ENCODE measurements at regions not wholly inside any gene's neighbourhood (a gene's known extent, or its start where the extent isn't known, plus 50 kb on each side); places are given as distances from the start of the nearest gene placed in this dataset.
"Not testable (repeated sequence)": the region's sequence is repeated elsewhere in the genome, so short reads cannot be mapped to it uniquely, and the experiment has no call there.

GRCh38 chr1:181184621-181185020, 96.1 kb downstream of the IER5 start:
- CTCF ChIA-PET = interaction anchor here (0.9 kb wide), 1 partner anchor 240 kb away, joined by 3 read pairs; no protein-coding TSS in a partner anchor
- BruUV-seq (replicated peaks) = no TSS peak
- Mint-ChIP-seq H3K27me3 (ENCODE audit: unreplicated experiment) (peaks cover 81% of the 10 kb centered on the region), H3K36me3 (ENCODE audit: insufficient read depth, unreplicated experiment) (no peaks in the 10 kb centered on the region), H3K4me3 (ENCODE audit: low read depth, unreplicated experiment) (no peak overlapping the region), H3K9me3 (ENCODE audit: low read depth, unreplicated experiment) (no peaks in the 10 kb centered on the region), H3K27ac (ENCODE audit: unreplicated experiment) (no peak overlapping the region), H3K4me1 (ENCODE audit: low read depth, unreplicated experiment) (peaks cover 10% of the 10 kb centered on the region)
- no peak for DNase-seq
- no peak for TF ChIP-seq CTCF (IDR thresholded peaks at IDR 0.05; ENCODE audit: unreplicated experiment)
- intact Hi-C loops (cut with micrococcal nuclease; ENCODE audit: unreplicated experiment) = no loop called here

GRCh38 chr1:181185461-181185860, 97.0 kb downstream of the IER5 start:
- DNase-seq = no peak
- peaks cover 9% of the 10 kb centered on the region for H3K4me1 Mint-ChIP-seq (ENCODE audit: low read depth, unreplicated experiment)
- no TSS peak for BruUV-seq (replicated peaks)
- intact Hi-C loops (cut with micrococcal nuclease; ENCODE audit: unreplicated experiment) = no loop called here
- no peak overlapping the region for H3K27ac Mint-ChIP-seq (ENCODE audit: unreplicated experiment)
- peaks cover 80% of the 10 kb centered on the region for H3K27me3 Mint-ChIP-seq (ENCODE audit: unreplicated experiment)
- H3K9me3 Mint-ChIP-seq (ENCODE audit: low read depth, unreplicated experiment) = no peaks in the 10 kb centered on the region
- no peak overlapping the region for H3K4me3 Mint-ChIP-seq (ENCODE audit: low read depth, unreplicated experiment)
- no peaks in the 10 kb centered on the region for H3K36me3 Mint-ChIP-seq (ENCODE audit: insufficient read depth, unreplicated experiment)
- no peak for TF ChIP-seq CTCF (IDR thresholded peaks at IDR 0.05; ENCODE audit: unreplicated experiment)
- CTCF ChIA-PET = no interaction called here

- H3K27me3 Mint-ChIP-seq (ENCODE audit: unreplicated experiment) = peaks cover 83% of the 10 kb centered on the region
- H3K36me3 Mint-ChIP-seq (ENCODE audit: insufficient read depth, unreplicated experiment); H3K27ac Mint-ChIP-seq (ENCODE audit: unreplicated experiment); H3K4me1 Mint-ChIP-seq (ENCODE audit: low read depth, unreplicated experiment); H3K9me3 Mint-ChIP-seq (ENCODE audit: low read depth, unreplicated experiment); DNase-seq; intact Hi-C loops (cut with micrococcal nuclease; ENCODE audit: unreplicated experiment); H3K4me3 Mint-ChIP-seq (ENCODE audit: low read depth, unreplicated experiment); BruUV-seq (replicated peaks); CTCF ChIA-PET: not testable (repeated sequence)
Observed at GRCh38 chr1:181186133-181186532, 97.6 kb downstream of the IER5 start.

GRCh38 chr1:181187337-181188126, 99.0 kb downstream of the IER5 start:
- no peak for TF ChIP-seq CTCF (IDR thresholded peaks at IDR 0.05; ENCODE audit: unreplicated experiment)
- DNase-seq = no peak
- no peaks in the 10 kb centered on the region for H3K36me3 Mint-ChIP-seq (ENCODE audit: insufficient read depth, unreplicated experiment)
- CTCF ChIA-PET = interaction anchor here (0.5 to 2.3 kb wide), 2 partner anchors 237 to 847 kb away, joined by 6 to 8 read pairs; no protein-coding TSS in a partner anchor
- H3K4me1 Mint-ChIP-seq (ENCODE audit: low read depth, unreplicated experiment) = peaks cover 8% of the 10 kb centered on the region
- no peak overlapping the region for H3K4me3 Mint-ChIP-seq (ENCODE audit: low read depth, unreplicated experiment)
- H3K27me3 Mint-ChIP-seq (ENCODE audit: unreplicated experiment) = peaks cover 88% of the 10 kb centered on the region
- no peak overlapping the region for H3K27ac Mint-ChIP-seq (ENCODE audit: unreplicated experiment)
- intact Hi-C loops (cut with micrococcal nuclease; ENCODE audit: unreplicated experiment) = no loop called here
- H3K9me3 Mint-ChIP-seq (ENCODE audit: low read depth, unreplicated experiment) = no peaks in the 10 kb centered on the region
- BruUV-seq (replicated peaks) = no TSS peak

GRCh38 chr1:181189245-181189644, 100.7 kb downstream of the IER5 start:
- Mint-ChIP-seq H3K4me1 (ENCODE audit: low read depth, unreplicated experiment) (peaks cover 8% of the 10 kb centered on the region), H3K27ac (ENCODE audit: unreplicated experiment) (no peak overlapping the region), H3K9me3 (ENCODE audit: low read depth, unreplicated experiment) (no peaks in the 10 kb centered on the region), H3K36me3 (ENCODE audit: insufficient read depth, unreplicated experiment) (no peaks in the 10 kb centered on the region), H3K4me3 (ENCODE audit: low read depth, unreplicated experiment) (no peak overlapping the region), H3K27me3 (ENCODE audit: unreplicated experiment) (peaks cover 88% of the 10 kb centered on the region)
- no peak for DNase-seq
- CTCF ChIA-PET = interaction anchor here (0.6 to 2.5 kb wide), 4 partner anchors 234 to 1392 kb away, joined by 4 to 24 read pairs (median 6); no protein-coding TSS in a partner anchor
- BruUV-seq (replicated peaks) = no TSS peak
- TF ChIP-seq CTCF (IDR thresholded peaks at IDR 0.05; ENCODE audit: unreplicated experiment) = no peak
- intact Hi-C loops (cut with micrococcal nuclease; ENCODE audit: unreplicated experiment) = no loop called here
